Liver (tissue), 3 donors: ENCODE measurements at regions not wholly inside any gene's neighbourhood (a gene's known extent, or its start where the extent isn't known, plus 50 kb on each side); places are given as distances from the start of the nearest gene placed in this dataset.

Experiments used
- FOXA2 ChIP-seq: IDR thresholded peaks from 2 replicates; pipeline ENCODE4 v1.6.1; 2016; ENCODE audit warnings: antibody characterized with exemption
- GABPA ChIP-seq, 2 donors: IDR thresholded peaks in 1 of 2; conservative IDR thresholded peaks in 1 of 2; 2 replicates each; pipeline ENCODE4 v1.6.1; 2016; ENCODE audit warnings: antibody characterized with exemption in 2 of 2, mild to moderate bottlenecking in 1 of 2, moderate library complexity in 1 of 2
- NR2F2 ChIP-seq: IDR thresholded peaks from 2 replicates; pipeline ENCODE4 v1.6.1; 2016; ENCODE audit warnings: antibody characterized with exemption
- TAF1 ChIP-seq: conservative IDR thresholded peaks from 2 replicates; pipeline ENCODE4 v1.6.1; 2016; ENCODE audit warnings: antibody characterized with exemption, mild to moderate bottlenecking
- YY1 ChIP-seq: IDR thresholded peaks from 2 replicates; pipeline ENCODE4 v1.6.1; 2016; ENCODE audit warnings: antibody characterized with exemption, mild to moderate bottlenecking
- TF ChIP-seq, protein P1 (sequence below): fragments of 150-350 bp; IDR thresholded peaks from 2 replicates; pipeline ENCODE4 v1.5.1; 2017; ENCODE audit warnings: improper control_type of control experiment, low read depth, low read length; ENCODE audit not compliant: missing input control
- TF ChIP-seq, protein P2 (sequence below): IDR thresholded peaks from 2 replicates; pipeline ENCODE4 v1.6.1; 2016; ENCODE audit warnings: antibody characterized with exemption
- TF ChIP-seq, protein P3 (sequence below): IDR thresholded peaks from 2 replicates; pipeline ENCODE4 v1.6.1; 2016; ENCODE audit warnings: antibody characterized with exemption, mild to moderate bottlenecking
- TF ChIP-seq, protein P4 (sequence below): IDR thresholded peaks from 2 replicates; pipeline ENCODE4 v1.6.1; 2016; ENCODE audit warnings: antibody characterized with exemption
- donor health status: healthy.
- donor health status: healthy.

DNA sequence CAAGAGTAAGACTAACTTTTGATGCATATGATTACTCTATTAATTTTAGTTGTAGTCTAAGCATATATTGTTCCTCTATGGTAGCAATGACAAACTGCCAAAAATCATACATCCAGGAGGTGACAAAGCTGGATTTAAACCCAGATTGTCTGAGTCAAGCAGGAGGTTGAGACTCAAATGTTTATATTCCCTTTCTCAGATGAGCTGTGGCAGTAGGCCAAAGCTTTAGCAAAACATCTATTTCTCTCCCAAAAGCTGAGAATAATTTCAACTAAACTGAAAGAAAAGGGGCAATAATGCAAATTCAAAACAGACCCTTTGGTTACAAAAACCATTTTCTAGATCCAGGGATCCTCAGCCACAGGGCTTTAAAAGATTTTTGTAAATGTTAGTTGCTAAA is 173.6 kb downstream of the SEC23A start:
- TF ChIP-seq, protein P1, sequence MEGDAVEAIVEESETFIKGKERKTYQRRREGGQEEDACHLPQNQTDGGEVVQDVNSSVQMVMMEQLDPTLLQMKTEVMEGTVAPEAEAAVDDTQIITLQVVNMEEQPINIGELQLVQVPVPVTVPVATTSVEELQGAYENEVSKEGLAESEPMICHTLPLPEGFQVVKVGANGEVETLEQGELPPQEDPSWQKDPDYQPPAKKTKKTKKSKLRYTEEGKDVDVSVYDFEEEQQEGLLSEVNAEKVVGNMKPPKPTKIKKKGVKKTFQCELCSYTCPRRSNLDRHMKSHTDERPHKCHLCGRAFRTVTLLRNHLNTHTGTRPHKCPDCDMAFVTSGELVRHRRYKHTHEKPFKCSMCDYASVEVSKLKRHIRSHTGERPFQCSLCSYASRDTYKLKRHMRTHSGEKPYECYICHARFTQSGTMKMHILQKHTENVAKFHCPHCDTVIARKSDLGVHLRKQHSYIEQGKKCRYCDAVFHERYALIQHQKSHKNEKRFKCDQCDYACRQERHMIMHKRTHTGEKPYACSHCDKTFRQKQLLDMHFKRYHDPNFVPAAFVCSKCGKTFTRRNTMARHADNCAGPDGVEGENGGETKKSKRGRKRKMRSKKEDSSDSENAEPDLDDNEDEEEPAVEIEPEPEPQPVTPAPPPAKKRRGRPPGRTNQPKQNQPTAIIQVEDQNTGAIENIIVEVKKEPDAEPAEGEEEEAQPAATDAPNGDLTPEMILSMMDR = no peak
- no peak for TF ChIP-seq FOXA2
- TF ChIP-seq, protein P2, sequence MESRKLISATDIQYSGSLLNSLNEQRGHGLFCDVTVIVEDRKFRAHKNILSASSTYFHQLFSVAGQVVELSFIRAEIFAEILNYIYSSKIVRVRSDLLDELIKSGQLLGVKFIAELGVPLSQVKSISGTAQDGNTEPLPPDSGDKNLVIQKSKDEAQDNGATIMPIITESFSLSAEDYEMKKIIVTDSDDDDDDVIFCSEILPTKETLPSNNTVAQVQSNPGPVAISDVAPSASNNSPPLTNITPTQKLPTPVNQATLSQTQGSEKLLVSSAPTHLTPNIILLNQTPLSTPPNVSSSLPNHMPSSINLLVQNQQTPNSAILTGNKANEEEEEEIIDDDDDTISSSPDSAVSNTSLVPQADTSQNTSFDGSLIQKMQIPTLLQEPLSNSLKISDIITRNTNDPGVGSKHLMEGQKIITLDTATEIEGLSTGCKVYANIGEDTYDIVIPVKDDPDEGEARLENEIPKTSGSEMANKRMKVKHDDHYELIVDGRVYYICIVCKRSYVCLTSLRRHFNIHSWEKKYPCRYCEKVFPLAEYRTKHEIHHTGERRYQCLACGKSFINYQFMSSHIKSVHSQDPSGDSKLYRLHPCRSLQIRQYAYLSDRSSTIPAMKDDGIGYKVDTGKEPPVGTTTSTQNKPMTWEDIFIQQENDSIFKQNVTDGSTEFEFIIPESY = no peak
- TF ChIP-seq GABPA (IDR thresholded peaks at IDR 0.05 in 1 of 2, conservative IDR thresholded peaks at IDR 0.05 in 1 of 2) = no peak
- TF ChIP-seq, protein P3, sequence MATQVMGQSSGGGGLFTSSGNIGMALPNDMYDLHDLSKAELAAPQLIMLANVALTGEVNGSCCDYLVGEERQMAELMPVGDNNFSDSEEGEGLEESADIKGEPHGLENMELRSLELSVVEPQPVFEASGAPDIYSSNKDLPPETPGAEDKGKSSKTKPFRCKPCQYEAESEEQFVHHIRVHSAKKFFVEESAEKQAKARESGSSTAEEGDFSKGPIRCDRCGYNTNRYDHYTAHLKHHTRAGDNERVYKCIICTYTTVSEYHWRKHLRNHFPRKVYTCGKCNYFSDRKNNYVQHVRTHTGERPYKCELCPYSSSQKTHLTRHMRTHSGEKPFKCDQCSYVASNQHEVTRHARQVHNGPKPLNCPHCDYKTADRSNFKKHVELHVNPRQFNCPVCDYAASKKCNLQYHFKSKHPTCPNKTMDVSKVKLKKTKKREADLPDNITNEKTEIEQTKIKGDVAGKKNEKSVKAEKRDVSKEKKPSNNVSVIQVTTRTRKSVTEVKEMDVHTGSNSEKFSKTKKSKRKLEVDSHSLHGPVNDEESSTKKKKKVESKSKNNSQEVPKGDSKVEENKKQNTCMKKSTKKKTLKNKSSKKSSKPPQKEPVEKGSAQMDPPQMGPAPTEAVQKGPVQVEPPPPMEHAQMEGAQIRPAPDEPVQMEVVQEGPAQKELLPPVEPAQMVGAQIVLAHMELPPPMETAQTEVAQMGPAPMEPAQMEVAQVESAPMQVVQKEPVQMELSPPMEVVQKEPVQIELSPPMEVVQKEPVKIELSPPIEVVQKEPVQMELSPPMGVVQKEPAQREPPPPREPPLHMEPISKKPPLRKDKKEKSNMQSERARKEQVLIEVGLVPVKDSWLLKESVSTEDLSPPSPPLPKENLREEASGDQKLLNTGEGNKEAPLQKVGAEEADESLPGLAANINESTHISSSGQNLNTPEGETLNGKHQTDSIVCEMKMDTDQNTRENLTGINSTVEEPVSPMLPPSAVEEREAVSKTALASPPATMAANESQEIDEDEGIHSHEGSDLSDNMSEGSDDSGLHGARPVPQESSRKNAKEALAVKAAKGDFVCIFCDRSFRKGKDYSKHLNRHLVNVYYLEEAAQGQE = no peak
- TF ChIP-seq, protein P4, sequence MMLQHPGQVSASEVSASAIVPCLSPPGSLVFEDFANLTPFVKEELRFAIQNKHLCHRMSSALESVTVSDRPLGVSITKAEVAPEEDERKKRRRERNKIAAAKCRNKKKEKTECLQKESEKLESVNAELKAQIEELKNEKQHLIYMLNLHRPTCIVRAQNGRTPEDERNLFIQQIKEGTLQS = no peak
- no peak for TF ChIP-seq TAF1
- TF ChIP-seq NR2F2 = no peak
- no peak for TF ChIP-seq YY1
